CD4-positive, alpha-beta T cell treated with Interleukin-2 at 100 ng/mL for 4 hours (primary cell): ENCODE measurements at regions not wholly inside any gene's neighbourhood (a gene's known extent, or its start where the extent isn't known, plus 50 kb on each side); places are given as distances from the start of the nearest gene placed in this dataset.
"Not testable (repeated sequence)": the region's sequence is repeated elsewhere in the genome, so short reads cannot be mapped to it uniquely, and the experiment has no call there.

ENCODE experiments used
- DNase-seq: peaks from one replicate; pipeline ENCODE4 v3.0.0-alpha.2; 2020; ENCODE audit warnings: low spot score

- DNase-seq = no peak
Observed at GRCh38 chr9:13941714-13942113, 372.2 kb downstream of the NFIB start.

DNA sequence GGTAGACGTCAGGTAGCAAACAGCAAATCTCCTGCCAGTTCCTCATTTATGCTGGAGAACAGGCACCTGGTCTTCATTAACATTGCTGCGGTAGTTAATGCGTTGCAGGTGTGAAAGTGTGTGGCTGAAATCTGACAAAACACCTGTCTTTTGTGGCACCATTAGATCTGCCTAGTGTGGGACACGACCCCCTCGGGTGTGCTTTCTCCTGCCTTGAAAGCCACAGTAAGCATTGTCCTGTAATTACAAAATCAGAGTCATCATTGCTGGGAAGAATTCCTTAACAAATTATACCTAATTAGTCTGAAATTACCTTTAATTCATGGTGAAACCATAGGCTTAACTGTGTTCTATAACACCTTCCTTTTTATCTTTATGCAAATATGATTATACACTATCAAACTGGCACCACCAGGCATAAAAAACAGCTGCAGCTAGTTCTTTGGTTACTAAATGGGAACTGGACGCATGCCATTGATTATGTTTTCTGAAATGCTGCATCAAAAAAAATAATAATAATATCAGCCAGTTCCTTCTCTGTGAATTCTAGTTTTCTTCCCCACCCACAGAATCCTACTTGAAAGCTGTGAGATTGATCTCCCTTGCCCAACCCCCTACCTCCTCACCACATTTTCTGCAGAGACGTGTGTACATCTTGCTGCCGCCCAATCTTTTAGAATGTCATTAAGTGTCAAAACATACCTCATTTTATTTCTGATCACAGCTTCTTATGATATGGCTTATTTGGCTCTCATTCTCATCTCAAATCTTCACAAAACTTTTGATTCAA is 374.0 kb downstream of the NFIB start:
- no peak for DNase-seq

DNA sequence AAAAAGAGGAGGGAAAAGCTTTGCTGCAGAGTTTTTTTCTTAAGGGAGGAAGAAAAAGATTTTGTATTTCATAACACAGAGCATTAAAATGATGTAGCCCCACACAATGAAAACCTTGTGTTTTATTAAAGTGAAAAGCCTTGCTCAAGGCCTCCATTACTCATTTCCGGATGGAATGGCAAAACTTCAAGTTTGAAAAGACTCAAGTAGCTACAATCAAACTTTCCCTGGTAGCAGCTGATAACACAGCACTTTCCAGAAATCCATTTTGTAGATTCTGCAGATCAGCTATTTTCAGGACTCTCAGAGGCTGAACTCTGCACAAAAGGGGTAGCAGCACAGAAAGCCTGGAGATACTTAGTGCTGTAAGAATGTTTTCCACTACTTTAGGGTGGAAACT is 374.8 kb downstream of the NFIB start:
- no peak for DNase-seq

DNA sequence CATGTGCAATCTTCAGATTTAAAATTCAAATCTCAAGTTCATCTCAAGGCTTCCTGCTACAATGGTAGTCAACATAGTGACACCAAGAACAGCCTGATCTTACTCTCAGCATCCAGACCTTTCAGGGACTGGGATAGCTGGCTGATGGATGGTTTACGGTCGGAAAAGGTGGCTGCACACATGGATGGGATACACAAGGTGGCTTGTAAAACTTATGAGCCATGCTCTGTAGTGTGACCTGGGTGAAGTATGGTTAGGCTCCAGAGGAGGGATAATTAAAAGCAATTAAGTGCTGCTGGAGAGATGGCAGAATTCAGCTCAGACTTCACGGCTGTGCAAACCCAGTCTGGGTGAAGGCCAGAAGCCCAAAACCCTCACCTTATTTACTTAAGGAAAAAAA is 379.5 kb downstream of the NFIB start:
- no peak for DNase-seq

GRCh38 chr9:13933268-13933656 is 380.7 kb downstream of the NFIB start:
- DNase-seq = no peak

- DNase-seq = no peak
Observed at GRCh38 chr9:13932528-13933267, 381.2 kb downstream of the NFIB start.

DNA sequence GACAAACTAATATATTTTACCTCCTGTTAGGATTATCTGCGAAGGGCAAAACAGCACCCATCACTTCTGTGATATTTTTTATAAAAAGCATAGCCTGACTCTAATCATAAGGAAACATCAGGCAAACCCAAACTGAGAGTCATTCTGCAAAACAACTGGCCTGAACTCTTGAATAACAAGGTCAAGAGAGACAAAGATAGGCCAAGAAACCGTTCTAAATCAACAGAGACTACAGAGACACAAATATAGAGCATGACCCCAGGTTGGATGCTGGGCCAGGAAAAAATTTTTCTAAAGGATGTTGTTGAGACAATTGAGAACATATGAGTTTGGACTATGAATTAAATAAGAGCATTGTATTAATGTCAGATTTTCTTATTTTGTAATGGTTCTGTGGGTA is 384.9 kb downstream of the NFIB start:
- no peak for DNase-seq

- DNase-seq = no peak
Observed at GRCh38 chr9:13923381-13923780, 390.6 kb downstream of the NFIB start.

DNA sequence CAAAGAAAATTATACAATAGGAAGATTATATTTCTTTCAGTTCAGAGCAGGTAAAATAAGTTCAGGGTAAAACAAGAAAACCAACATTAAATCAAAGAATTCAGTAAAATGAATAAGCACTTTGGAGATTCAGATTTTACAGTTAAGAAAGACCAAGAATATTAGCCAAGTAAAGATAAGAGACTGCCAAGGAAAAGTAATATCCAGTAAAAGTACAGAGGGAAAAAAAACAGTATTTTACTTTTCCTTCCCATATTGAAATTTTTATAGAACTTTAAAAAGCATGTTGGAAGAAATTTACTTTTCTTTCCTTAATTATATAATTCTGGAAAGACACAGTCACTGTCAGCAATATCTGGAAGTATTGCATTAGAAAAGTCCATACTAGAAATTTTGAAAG is 393.4 kb downstream of the NFIB start:
- DNase-seq = no peak

DNA sequence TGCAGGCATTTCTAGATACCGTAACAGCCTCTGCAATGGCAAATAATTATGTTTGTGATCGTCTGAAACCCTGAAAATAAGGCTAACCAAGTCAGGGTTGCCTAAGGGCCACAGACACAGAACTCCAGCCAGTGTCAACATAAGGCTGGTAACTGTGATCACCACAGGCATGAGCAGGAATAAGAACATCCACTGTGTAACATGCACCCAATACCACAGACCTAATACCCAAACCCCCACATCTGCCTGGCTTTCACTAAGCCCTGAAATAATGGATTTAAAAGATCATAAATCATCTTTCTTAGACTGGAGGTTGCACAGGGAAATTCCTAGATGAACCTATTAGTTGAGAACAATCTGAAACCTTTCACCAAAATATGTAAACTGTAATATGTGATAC is 394.5 kb downstream of the NFIB start:
- DNase-seq = no peak

DNA sequence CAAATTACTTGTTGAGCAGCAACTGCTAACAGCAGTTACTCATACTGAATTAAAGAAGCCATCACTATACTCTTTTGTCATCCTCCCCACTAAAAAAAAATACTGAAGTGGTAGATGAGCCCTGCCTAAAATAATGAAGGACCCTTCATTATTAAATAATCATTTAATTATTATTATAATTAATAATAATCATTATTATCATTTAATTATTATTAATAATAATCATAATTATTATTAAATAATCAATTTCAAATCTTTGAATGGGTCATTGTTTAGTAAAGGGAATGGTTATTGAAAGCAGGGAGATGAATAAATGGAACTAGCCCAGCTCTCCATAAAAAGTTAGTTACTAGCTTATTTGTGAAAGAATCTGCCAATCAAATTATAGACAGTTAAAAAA is 396.4 kb downstream of the NFIB start:
- no peak for DNase-seq

DNA sequence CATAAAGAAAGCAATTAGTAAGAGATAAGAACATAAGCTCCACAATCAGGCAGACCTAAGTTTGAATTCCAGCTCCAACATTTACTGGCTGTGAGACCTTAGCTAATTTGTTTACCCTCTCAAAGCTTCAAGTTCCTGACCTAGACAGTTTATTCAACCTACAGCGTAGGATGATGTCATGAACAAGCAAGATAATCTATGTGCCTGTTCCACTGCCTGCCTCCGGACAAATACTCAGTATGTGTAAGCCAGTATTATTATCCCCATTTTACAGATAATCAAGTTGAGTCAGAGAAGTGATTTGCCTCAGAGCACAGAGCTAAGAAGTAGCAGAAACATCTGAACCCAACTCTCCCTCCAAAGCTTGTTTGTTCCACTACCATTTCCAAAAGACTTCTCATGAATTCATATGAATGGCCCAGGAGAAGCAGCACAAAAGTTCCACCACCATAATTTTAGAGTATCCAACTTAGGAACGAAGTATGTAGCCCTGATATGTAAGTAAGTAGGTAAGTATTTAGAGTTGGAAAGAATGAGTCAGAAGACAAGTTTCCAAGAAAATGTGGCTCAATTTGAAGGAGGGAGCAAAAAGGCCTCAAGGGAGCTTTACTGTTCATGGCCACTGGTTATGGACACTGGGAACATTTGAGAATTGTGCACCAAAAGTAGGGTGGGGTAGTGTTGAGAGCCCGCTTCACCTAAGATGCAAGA is 398.2 kb downstream of the NFIB start:
- DNase-seq = no peak

DNA sequence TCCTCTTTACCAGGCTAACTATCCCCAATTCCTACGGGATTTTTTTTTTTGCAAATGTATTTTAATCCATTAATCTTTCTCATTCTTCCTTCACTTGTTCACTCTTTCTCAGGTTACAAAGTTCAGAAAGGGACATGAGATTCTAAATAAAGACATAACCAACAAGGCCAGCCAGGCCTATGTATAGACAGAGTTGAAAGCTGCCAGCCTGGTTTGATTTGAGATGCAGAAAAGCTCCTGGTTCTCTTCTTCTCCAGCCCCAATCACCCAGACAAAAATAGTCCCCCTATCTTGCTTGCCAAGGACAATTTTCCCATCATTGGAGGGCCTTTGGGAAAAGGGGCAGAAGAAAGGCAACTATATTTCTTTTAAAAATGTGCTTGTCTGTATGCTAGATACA is 398.8 kb downstream of the NFIB start:
- no peak for DNase-seq

- no peak for DNase-seq
Observed at GRCh38 chr9:13911473-13911872, 402.5 kb downstream of the NFIB start.

- not testable (repeated sequence) for DNase-seq
Observed at GRCh38 chr9:13907842-13908241, 406.1 kb downstream of the NFIB start.

DNA sequence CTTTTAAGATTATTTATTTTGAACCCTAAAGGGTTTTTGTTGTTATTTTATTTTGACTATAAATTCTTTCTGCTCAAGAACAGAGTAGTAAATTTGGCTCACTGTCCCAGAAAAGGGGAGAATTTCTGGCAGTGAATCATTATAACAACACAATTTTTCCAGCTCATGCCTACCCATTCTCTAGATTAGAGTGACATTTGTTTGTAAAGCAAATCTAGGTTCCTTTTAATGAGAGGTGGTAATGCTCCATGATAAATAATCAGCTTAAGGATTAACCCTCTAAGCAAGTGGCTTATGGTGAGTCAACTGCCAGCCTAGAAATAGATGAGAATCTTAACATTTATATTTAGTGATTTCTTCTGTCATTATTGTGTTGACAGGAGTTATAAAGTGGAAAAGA is 409.2 kb downstream of the NFIB start:
- no peak for DNase-seq

DNA sequence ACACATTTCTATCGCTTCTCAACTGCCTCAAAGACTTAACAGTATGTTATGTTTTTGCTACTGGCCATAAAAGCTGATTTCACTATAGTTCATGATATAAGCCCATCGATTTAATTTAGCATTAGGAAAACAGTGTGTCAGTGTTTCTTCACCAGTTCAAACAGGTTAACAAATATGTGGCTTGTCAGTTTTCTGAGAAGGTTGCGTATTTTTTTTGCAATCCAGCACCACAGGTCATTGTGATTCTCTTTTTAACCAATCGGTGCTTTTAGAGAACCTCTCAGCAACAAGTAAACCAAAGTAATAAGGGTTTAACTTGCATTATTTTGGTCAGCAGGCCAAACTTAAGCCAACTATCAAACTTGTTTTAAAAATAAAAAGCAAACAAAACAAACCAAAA is 409.6 kb downstream of the NFIB start:
- no peak for DNase-seq

DNA sequence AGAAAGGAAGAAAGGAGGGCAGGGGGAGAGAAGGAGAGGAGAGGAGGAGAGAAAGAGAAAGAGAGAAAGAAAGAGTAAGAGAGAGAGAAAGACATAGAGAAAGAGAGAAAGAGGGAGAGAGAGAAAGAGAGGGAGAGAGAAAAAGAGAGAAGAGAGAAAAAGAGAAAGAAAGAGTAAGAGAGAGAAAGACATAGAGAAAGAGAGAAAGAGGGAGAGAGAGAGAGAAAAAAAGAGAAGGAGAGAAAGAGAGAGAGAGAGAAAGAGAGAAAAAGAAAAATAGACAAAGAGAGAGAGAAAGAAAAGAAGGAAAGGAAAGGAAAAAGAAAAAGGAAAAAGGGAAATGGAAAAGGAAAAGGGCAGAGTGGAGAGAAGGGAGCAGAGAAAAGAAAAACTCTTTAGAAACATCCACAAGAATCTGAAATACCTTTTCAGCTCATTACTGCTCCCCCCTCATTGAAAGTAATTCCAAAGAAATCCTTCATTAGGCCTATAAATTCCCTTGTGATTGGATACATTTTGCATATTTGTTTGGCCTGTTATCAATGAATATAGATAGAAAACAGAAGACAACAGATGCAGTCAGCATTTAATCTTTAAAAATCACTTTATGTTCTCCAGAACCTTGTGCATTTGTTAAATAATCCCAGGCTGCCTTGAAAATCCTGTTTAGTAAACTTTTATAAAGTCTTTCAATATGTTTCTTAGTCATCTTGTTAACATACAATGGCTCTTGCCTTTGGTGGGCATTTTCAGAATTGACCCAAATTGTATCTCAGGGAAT is 411.5 kb downstream of the NFIB start:
- DNase-seq = no peak

DNA sequence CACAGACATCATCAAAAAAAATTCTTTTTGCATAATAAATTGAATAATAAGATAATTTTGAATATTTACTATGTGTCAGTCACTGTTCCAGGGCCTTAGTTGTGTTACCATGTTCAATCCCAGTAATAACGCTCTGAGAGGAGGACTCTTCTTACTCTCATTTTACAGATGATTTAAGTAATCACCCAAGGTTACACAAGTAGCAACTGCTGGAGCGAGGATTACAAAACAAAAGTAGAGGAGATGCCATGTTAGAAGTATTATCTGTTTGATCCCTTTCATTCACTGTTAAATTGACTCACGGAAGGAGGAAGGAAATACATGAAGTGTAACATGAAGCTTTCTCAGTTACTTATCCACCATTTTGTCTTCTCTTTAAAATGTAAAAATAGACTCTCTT is 412.8 kb downstream of the NFIB start:
- DNase-seq = no peak

GRCh38 chr9:13900449-13900848 is 413.5 kb downstream of the NFIB start:
- DNase-seq = no peak

DNA sequence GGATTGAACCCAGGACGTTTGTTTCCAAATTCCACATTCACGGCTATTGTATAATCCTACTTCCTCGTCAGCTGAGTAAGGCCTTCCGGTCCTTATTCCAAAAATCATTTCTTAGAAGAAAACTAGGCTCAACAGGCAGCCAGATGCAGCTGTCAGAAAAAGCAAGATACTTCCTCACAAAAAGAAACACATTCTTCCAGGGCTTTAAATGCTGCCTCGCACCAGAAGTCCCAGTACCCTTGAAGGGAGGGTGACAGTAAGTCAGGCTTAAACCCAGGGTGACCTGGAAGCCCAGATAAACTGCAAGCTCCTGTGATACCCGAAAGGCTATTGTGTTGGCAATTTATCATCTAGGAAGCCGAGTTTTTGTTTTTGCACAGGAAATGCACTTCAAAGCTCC is 414.0 kb downstream of the NFIB start:
- DNase-seq = no peak

- no peak for DNase-seq
Observed at GRCh38 chr9:13898957-13899356, 415.0 kb downstream of the NFIB start.
